CMK (cell line): ENCODE measurements at regions not wholly inside any gene's neighbourhood (a gene's known extent, or its start where the extent isn't known, plus 50 kb on each side); places are given as distances from the start of the nearest gene placed in this dataset.

ENCODE experiments used
- DNase-seq: peaks from one replicate; pipeline ENCODE4 v3.0.0-alpha.2; 2010; ENCODE audit warnings: low read depth

- DNase-seq: no peak
Observed at GRCh38 chr14:104440297-104440956, 139.1 kb upstream of the C14orf180 start.

- DNase-seq: no peak
Observed at GRCh38 chr14:104441275-104442106, 138.1 kb upstream of the C14orf180 start.

GRCh38 chr14:104442107-104442551 is 137.4 kb upstream of the C14orf180 start:
- no peak for DNase-seq

- DNase-seq: no peak
Observed at GRCh38 chr14:104442631-104443390, 136.8 kb upstream of the C14orf180 start.

GRCh38 chr14:104443391-104444158 is 136.0 kb upstream of the C14orf180 start:
- DNase-seq: no peak

GRCh38 chr14:104444159-104445030 is 135.2 kb upstream of the C14orf180 start:
- DNase-seq: no peak

- DNase-seq: no peak
Observed at GRCh38 chr14:104445086-104445485, 134.5 kb upstream of the C14orf180 start.

- DNase-seq: no peak
Observed at GRCh38 chr14:104445832-104446381, 133.7 kb upstream of the C14orf180 start.

GRCh38 chr14:104446611-104447010 is 133.0 kb upstream of the C14orf180 start:
- DNase-seq: no peak

GRCh38 chr14:104447750-104448149 is 131.8 kb upstream of the C14orf180 start:
- DNase-seq: no peak

- DNase-seq: no peak
Observed at GRCh38 chr14:104448321-104448720, 131.2 kb upstream of the C14orf180 start.

GRCh38 chr14:104448721-104449120 is 130.8 kb upstream of the C14orf180 start:
- DNase-seq: no peak

GRCh38 chr14:104450811-104451401 is 128.7 kb upstream of the C14orf180 start:
- DNase-seq: no peak

GRCh38 chr14:104451474-104451873 is 128.1 kb upstream of the C14orf180 start:
- peak; percentile 14 for DNase-seq

GRCh38 chr14:104458845-104459244 is 120.7 kb upstream of the C14orf180 start:
- no peak for DNase-seq

GRCh38 chr14:104460791-104461651 is 118.5 kb upstream of the C14orf180 start:
- DNase-seq: no peak

- DNase-seq: no peak
Observed at GRCh38 chr14:104461676-104462449, 117.7 kb upstream of the C14orf180 start.
